PFSK-1 (cell line): ENCODE measurements at regions not wholly inside any gene's neighbourhood (a gene's known extent, or its start where the extent isn't known, plus 50 kb on each side); places are given as distances from the start of the nearest gene placed in this dataset.

Experiments used
- FOXP2 ChIP-seq: optimal IDR thresholded peaks from 2 replicates; pipeline ENCODE3; 2011; ENCODE audit warnings: borderline replicate concordance, control low read depth, inconsistent platforms; ENCODE audit not compliant: insufficient read depth; ENCODE audit errors: extremely low read length, extremely low read depth
- POLR2AphosphoS5 ChIP-seq: IDR thresholded peaks from 2 replicates; pipeline ENCODE4 v1.6.1; 2012; ENCODE audit warnings: low read depth, mild to moderate bottlenecking, control low read depth, low read length, moderate library complexity
- SIN3A ChIP-seq: IDR thresholded peaks from 2 replicates; pipeline ENCODE4 v1.6.1; 2012; ENCODE audit warnings: mild to moderate bottlenecking, low read length, moderate library complexity, borderline replicate concordance; ENCODE audit not compliant: insufficient read depth
- TAF1 ChIP-seq: IDR thresholded peaks from 2 replicates; pipeline ENCODE4 v1.6.1; 2012; ENCODE audit warnings: low read length, control low read depth, borderline replicate concordance; ENCODE audit not compliant: insufficient read depth
- TF ChIP-seq, protein P1 (sequence below), 2 experiments: IDR thresholded peaks; 2 replicates each; pipeline versions ENCODE4 v1.6.1 to v1.8.0; 2011 to 2012; ENCODE audit warnings: low read depth in 2 of 2, low read length in 2 of 2, control low read depth in 1 of 2, inconsistent platforms in 1 of 2, mild to moderate bottlenecking in 1 of 2, moderate library complexity in 1 of 2; ENCODE audit not compliant: insufficient read depth in 1 of 2

DNA sequence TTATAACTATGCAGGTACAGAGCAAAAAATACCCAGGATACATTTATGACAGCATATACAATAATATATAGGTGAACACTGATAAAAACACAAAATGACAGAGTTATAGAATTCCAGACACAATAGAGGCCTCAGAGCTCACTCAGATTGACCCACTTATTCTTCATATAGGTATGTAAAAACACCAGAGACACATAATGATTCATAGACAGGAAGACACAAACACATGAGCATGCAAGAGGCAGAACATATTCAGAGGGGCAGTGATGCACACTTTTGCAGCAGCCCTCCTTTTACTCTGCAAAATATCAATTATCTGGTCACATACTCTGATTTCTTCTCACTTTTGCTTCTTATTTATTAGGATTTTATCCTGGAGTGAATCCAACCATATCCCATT lies 633.3 kb upstream of the ACVR2A start:
- TF ChIP-seq POLR2AphosphoS5, result no peak
- TF ChIP-seq, protein P1, sequence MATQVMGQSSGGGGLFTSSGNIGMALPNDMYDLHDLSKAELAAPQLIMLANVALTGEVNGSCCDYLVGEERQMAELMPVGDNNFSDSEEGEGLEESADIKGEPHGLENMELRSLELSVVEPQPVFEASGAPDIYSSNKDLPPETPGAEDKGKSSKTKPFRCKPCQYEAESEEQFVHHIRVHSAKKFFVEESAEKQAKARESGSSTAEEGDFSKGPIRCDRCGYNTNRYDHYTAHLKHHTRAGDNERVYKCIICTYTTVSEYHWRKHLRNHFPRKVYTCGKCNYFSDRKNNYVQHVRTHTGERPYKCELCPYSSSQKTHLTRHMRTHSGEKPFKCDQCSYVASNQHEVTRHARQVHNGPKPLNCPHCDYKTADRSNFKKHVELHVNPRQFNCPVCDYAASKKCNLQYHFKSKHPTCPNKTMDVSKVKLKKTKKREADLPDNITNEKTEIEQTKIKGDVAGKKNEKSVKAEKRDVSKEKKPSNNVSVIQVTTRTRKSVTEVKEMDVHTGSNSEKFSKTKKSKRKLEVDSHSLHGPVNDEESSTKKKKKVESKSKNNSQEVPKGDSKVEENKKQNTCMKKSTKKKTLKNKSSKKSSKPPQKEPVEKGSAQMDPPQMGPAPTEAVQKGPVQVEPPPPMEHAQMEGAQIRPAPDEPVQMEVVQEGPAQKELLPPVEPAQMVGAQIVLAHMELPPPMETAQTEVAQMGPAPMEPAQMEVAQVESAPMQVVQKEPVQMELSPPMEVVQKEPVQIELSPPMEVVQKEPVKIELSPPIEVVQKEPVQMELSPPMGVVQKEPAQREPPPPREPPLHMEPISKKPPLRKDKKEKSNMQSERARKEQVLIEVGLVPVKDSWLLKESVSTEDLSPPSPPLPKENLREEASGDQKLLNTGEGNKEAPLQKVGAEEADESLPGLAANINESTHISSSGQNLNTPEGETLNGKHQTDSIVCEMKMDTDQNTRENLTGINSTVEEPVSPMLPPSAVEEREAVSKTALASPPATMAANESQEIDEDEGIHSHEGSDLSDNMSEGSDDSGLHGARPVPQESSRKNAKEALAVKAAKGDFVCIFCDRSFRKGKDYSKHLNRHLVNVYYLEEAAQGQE (IDR thresholded peaks at IDR 0.05; ENCODE audit: insufficient read depth in 1 of 2, low read depth in 2 of 2, low read length in 2 of 2), result no peak
- no peak for TF ChIP-seq TAF1
- no peak for TF ChIP-seq SIN3A
- no peak for TF ChIP-seq FOXP2
